Caco-2 (cell line): ENCODE measurements at regions not wholly inside any gene's neighbourhood (a gene's known extent, or its start where the extent isn't known, plus 50 kb on each side); places are given as distances from the start of the nearest gene placed in this dataset.
"Not testable (repeated sequence)": the region's sequence is repeated elsewhere in the genome, so short reads cannot be mapped to it uniquely, and the experiment has no call there.

Experiments
- BruUV-seq: library from RNA; stranded (reverse); fragments of 400-500 nt; replicated peaks from 2 replicates; lab custom pipeline; 2021; lab: Mats Ljungman, UMichigan
- CTCF ChIA-PET: fragments of 300-600 bp; sonication (Branson Sonifier 250); formaldehyde crosslinking; loops from one replicate; lab custom pipeline; 2022; ENCODE audit warnings: antibody characterized with exemption; lab: Charles Lee
- POLR2A ChIA-PET: fragments of 300-600 bp; sonication (Branson Sonifier 250); formaldehyde crosslinking; loops from one replicate; lab custom pipeline; 2022; ENCODE audit warnings: antibody characterized with exemption; lab: Charles Lee
- DNase-seq, 2 experiments: peaks; one replicate each; pipeline versions ENCODE4 v3.0.0 to v3.0.0-alpha.2; 2020 to 2022
- H3K27me3 ChIP-seq: replicated peaks from 2 replicates; pipeline ENCODE4 v1.6.0; 2011; ENCODE audit warnings: low read length; ENCODE audit not compliant: control insufficient read depth, insufficient read depth
- H3K36me3 ChIP-seq: 2 replicates; pipeline ENCODE4 v1.5.1; 2011; ENCODE audit warnings: low read length; ENCODE audit not compliant: control insufficient read depth, insufficient read depth
- H3K4me1 ChIP-seq: fragments of 250-450 bp; sonication (Bioruptor Pico); 2 replicates; pipeline ENCODE4 v1.5.1; 2020; ENCODE audit warnings: mild to moderate bottlenecking
- H3K4me3 ChIP-seq: 2 replicates; pipeline ENCODE4 v1.5.1; 2011; ENCODE audit warnings: low read depth, mild to moderate bottlenecking, control low read depth, low read length
- H3K9me3 ChIP-seq: fragments of 250-450 bp; sonication (Bioruptor Pico); 2 replicates; pipeline ENCODE4 v1.5.1; 2020; ENCODE audit warnings: mild to moderate bottlenecking, moderate library complexity
- H3K27ac Mint-ChIP-seq: one replicate; pipeline ENCODE4 v1.8.0; 2022; ENCODE audit warnings: mixed read lengths; ENCODE audit not compliant: unreplicated experiment
- H3K27me3 Mint-ChIP-seq: one replicate; pipeline ENCODE4 v1.8.0; 2022; ENCODE audit warnings: mixed read lengths; ENCODE audit not compliant: insufficient read depth, unreplicated experiment
- H3K36me3 Mint-ChIP-seq: one replicate; pipeline ENCODE4 v1.8.0; 2022; ENCODE audit warnings: mild to moderate bottlenecking, mixed read lengths; ENCODE audit not compliant: insufficient read depth, unreplicated experiment
- H3K4me1 Mint-ChIP-seq: one replicate; pipeline ENCODE4 v1.8.0; 2022; ENCODE audit warnings: low read depth, mixed read lengths; ENCODE audit not compliant: unreplicated experiment
- H3K4me3 Mint-ChIP-seq: one replicate; pipeline ENCODE4 v1.8.0; 2022; ENCODE audit warnings: mild to moderate bottlenecking, moderate library complexity, mixed read lengths; ENCODE audit not compliant: unreplicated experiment
- H3K9me3 Mint-ChIP-seq: one replicate; pipeline ENCODE4 v1.8.0; 2022; ENCODE audit warnings: mixed read lengths; ENCODE audit not compliant: unreplicated experiment
- intact Hi-C: fragments of 100-400 bp; cut with micrococcal nuclease; formaldehyde crosslinking; loops from one replicate; pipeline ENCODE4 v1.10.0; 2022; ENCODE audit not compliant: unreplicated experiment
- TF ChIP-seq, protein P1 (sequence below), 2 experiments: fragments of 200-600 bp in 1 of 2; IDR thresholded peaks; 1 replicate in 1 of 2; 2 replicates in 1 of 2; pipeline versions ENCODE4 v1.5.1 to v1.8.0; 2011 to 2022; ENCODE audit warnings: antibody characterized with exemption in 1 of 2, control low read depth in 1 of 2, inconsistent platforms in 1 of 2, low read depth in 1 of 2, low read length in 1 of 2, mild to moderate bottlenecking in 1 of 2, moderate library complexity in 1 of 2; ENCODE audit not compliant: insufficient read depth in 1 of 2, severe bottlenecking in 1 of 2, unreplicated experiment in 1 of 2

DNA sequence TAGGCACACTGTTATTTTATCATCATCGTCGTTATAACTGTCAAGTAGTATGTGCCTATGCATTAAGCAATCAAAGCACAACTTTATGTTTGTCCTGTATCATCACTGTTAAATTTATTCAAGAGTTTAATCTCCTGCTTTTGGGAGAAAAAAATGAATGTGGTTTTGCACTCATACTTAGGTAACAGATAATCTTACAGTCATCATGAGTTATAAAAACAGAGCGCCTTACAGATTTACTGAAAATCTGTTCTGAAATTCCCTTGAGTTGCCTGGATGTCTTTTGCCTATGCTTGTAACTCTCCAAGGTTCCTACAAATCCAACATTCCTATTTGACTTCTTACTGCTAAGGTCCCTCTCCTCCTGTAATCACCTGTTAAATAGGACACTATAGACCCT lies 307.3 kb downstream of the ZIC4 start:
- H3K9me3 ChIP-seq, result no peaks in the 10 kb centered on the region
- intact Hi-C loops, result no loop called here
- no peaks in the 10 kb centered on the region for H3K27me3 Mint-ChIP-seq
- TF ChIP-seq, protein P1, sequence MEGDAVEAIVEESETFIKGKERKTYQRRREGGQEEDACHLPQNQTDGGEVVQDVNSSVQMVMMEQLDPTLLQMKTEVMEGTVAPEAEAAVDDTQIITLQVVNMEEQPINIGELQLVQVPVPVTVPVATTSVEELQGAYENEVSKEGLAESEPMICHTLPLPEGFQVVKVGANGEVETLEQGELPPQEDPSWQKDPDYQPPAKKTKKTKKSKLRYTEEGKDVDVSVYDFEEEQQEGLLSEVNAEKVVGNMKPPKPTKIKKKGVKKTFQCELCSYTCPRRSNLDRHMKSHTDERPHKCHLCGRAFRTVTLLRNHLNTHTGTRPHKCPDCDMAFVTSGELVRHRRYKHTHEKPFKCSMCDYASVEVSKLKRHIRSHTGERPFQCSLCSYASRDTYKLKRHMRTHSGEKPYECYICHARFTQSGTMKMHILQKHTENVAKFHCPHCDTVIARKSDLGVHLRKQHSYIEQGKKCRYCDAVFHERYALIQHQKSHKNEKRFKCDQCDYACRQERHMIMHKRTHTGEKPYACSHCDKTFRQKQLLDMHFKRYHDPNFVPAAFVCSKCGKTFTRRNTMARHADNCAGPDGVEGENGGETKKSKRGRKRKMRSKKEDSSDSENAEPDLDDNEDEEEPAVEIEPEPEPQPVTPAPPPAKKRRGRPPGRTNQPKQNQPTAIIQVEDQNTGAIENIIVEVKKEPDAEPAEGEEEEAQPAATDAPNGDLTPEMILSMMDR (IDR thresholded peaks at IDR 0.05; ENCODE audit: insufficient read depth in 1 of 2, low read depth in 1 of 2, low read length in 1 of 2, severe bottlenecking in 1 of 2, unreplicated experiment in 1 of 2), result no peak
- H3K27ac Mint-ChIP-seq, result no peak overlapping the region
- no peaks in the 10 kb centered on the region for H3K4me1 Mint-ChIP-seq
- H3K9me3 Mint-ChIP-seq, result no peaks in the 10 kb centered on the region
- BruUV-seq, result no TSS peak
- H3K36me3 Mint-ChIP-seq, result no peaks in the 10 kb centered on the region
- no peak for DNase-seq
- no peak overlapping the region for H3K4me3 Mint-ChIP-seq
- H3K36me3 ChIP-seq, result no peaks in the 10 kb centered on the region
- H3K27me3 ChIP-seq, result no peaks in the 10 kb centered on the region
- no peaks in the 10 kb centered on the region for H3K4me1 ChIP-seq
- ChIA-PET POLR2A (no interaction called here), CTCF (no interaction called here)
- H3K4me3 ChIP-seq, result no peak overlapping the region

DNA sequence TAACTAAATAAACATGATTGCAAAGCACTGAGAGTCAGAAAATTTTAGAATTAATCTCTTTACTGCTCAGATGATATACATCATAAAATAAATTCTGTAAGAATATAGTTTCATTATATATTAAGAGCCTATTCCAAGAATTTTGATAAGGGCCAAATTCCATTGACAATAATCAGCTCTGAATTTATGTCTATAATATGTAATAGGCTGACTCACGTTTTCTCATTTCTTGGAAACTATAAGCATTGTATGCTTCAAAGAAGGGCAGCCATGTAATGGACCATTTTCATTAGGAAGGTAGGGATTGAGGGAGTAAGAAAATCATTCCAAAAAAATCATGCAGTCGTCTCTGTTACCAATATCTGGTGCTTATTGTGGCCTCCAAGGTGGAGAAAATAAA lies 315.9 kb downstream of the ZIC4 start:
- BruUV-seq, result no TSS peak
- CTCF ChIA-PET, result no interaction called here
- Mint-ChIP-seq H3K9me3 (no peaks in the 10 kb centered on the region), H3K36me3 (no peaks in the 10 kb centered on the region), H3K27ac (no peak overlapping the region), H3K4me1 (no peaks in the 10 kb centered on the region), H3K27me3 (no peaks in the 10 kb centered on the region), H3K4me3 (no peak overlapping the region)
- Histone ChIP-seq H3K4me3 (no peak overlapping the region), H3K4me1 (no peaks in the 10 kb centered on the region), H3K27me3 (no peaks in the 10 kb centered on the region), H3K9me3 (no peaks in the 10 kb centered on the region), H3K36me3 (no peaks in the 10 kb centered on the region)
- POLR2A ChIA-PET, result no interaction called here
- DNase-seq, result no peak
- intact Hi-C loops, result no loop called here
- TF ChIP-seq, protein P1 (IDR thresholded peaks at IDR 0.05; ENCODE audit: insufficient read depth in 1 of 2, low read depth in 1 of 2, low read length in 1 of 2, severe bottlenecking in 1 of 2, unreplicated experiment in 1 of 2), result no peak

DNA sequence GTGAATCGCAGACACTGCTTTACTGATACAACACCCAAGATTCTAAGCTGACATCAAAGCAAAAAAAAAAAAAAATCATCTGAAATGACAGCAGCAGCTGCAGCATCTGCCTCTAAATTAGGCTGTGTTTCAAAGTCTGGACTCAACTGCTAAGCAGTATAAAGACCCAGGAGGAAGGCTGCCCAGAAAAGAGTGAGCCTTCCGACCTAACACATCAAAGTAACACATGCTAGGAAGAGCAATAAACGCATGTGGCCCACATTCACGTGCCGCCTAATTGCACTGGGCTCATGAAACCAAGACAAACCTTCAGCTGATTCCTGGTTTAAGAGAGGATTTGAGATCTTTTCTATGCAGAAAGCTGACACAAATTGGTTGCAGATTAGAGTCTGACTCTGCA lies 317.1 kb downstream of the ZIC4 start:
- Mint-ChIP-seq H3K9me3 (no peaks in the 10 kb centered on the region), H3K4me3 (no peak overlapping the region), H3K27ac (no peak overlapping the region), H3K27me3 (no peaks in the 10 kb centered on the region), H3K4me1 (no peaks in the 10 kb centered on the region), H3K36me3 (no peaks in the 10 kb centered on the region)
- no peaks in the 10 kb centered on the region for H3K36me3 ChIP-seq
- H3K9me3 ChIP-seq, result no peaks in the 10 kb centered on the region
- DNase-seq, result no peak
- no peaks in the 10 kb centered on the region for H3K27me3 ChIP-seq
- CTCF ChIA-PET, result no interaction called here
- no peak overlapping the region for H3K4me3 ChIP-seq
- intact Hi-C loops, result no loop called here
- POLR2A ChIA-PET, result no interaction called here
- H3K4me1 ChIP-seq, result no peaks in the 10 kb centered on the region
- TF ChIP-seq, protein P1 (IDR thresholded peaks at IDR 0.05; ENCODE audit: insufficient read depth in 1 of 2, low read depth in 1 of 2, low read length in 1 of 2, severe bottlenecking in 1 of 2, unreplicated experiment in 1 of 2), result no peak
- no TSS peak for BruUV-seq

DNA sequence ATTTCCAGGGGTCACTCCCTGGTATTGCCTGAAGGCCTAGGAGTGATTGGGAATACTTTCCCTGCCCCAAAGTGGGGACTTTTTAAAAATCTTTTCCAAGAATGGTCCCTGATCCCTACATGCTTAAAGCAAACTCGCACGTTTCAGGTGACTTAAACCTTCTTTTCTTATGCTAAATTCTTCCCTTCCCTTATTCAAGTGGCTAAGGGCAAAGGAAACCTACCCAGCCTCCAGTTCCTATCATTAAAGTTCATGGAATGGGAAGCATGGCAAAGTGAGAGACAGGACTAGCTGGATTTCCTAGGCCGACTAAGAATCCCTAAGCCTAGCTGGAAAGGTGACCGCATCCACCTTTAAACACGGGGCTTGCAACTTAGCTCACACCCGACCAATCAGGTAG lies 346.8 kb downstream of the ZIC4 start:
- H3K4me1 ChIP-seq, intact Hi-C loops, H3K4me3 Mint-ChIP-seq, DNase-seq, H3K36me3 Mint-ChIP-seq, H3K4me3 ChIP-seq, BruUV-seq, H3K9me3 ChIP-seq, H3K27me3 Mint-ChIP-seq, H3K27me3 ChIP-seq, CTCF ChIA-PET, H3K4me1 Mint-ChIP-seq, H3K27ac Mint-ChIP-seq, POLR2A ChIA-PET, H3K36me3 ChIP-seq: not testable (repeated sequence)
- H3K9me3 Mint-ChIP-seq, result peaks cover 14% of the 10 kb centered on the region
